HG02840 (cell line): ENCODE measurements at regions not wholly inside any gene's neighbourhood (a gene's known extent, or its start where the extent isn't known, plus 50 kb on each side); places are given as distances from the start of the nearest gene placed in this dataset.
"Not testable (repeated sequence)": the region's sequence is repeated elsewhere in the genome, so short reads cannot be mapped to it uniquely, and the experiment has no call there.

Experiments used
- ATAC-seq: cut with Tn5 transposase; IDR thresholded peaks from one replicate; pipeline ENCODE4 v1.9.1; 2021; ENCODE audit warnings: mild to moderate bottlenecking, moderate library complexity, moderate number of reproducible peaks; ENCODE audit not compliant: unreplicated experiment, low FRiP score

- peak; percentile 69 for ATAC-seq
Measured at GRCh38 chr12:47356129-47356700, 276.5 kb upstream of the AMIGO2 start.

- no peak for ATAC-seq
Measured at GRCh38 chr12:47353508-47353907, 273.7 kb upstream of the AMIGO2 start.

- no peak for ATAC-seq
Measured at GRCh38 chr12:47352067-47352466, 272.3 kb upstream of the AMIGO2 start.

DNA sequence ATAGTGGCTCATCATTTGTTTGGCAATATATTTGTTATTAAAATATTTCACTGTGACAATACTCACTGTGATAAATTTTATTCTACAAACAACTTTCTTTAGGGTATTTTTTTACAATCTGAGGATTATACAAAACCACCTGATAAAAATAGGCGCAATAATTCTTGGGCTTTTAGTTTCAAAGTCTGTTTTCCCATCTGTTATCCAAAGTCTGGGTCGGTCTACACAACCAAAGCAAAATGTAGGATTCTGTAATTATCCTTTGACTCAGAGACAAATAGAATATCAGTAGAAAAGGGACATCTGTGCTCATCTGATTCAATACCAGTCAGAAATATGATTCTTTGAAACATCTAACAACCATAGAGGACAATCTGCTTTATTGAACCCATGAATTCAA, 271.8 kb upstream of the AMIGO2 start:
- ATAC-seq = no peak

DNA sequence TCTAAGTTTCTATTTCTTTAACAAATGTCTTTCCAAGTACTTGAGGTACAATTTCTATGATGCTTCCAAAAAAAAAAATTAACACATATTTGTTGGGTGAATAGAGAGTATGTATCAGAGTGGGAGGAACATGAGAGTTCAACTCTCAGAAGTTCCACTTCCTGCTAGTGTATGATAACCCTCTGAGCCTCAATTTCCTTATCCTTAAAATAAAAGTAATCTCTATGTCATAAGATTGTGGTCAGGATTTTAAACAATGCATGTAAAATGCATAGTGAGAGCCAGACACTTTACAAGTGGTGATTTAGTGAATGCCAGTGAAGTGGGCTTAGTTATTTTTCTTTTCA, 270.3 kb upstream of the AMIGO2 start:
- ATAC-seq = no peak

DNA sequence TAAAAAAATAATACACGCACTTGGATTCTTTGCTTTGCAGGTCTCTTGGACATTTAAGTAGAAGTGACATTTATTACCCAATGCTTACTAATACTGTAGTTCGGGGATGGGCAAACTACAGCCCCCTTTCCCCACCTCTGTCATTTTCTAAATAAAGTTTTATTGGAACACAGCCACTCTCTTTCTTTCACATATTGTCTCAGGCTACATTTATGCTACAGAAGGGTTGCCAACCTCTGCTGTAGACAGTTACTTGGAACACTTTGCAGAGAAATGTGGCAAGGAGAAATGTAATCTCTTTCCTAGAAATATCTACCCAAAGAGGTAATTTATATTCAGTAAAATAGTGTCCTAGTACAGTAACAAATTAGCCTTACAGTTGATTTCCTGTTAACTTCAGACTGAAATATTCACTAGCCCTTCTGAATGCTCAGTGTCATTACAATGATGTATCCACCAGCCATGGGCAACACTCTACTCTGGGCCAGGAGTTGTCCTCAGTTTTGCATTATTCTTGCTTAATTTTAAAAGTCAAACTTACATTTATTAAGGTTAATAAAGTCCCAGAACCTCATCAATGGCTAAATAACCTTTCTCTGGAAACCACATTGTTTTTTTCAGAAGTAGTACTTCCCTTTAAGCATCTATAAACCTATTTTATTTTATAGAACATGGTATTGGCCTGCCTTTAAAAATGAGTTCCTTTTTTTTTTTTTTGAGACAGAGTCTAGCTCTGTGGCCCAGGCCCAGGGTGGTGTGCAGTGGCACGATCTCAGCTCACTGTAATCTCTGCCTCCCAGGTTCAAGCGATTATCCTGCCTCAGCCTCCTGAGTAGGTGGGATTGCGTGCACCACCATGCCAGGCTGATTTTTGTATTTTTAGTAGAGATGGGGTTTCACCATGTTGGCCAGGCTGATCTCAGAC, 269.6 kb upstream of the AMIGO2 start:
- no peak for ATAC-seq

- ATAC-seq = no peak
Measured at GRCh38 chr12:47348206-47348605, 268.4 kb upstream of the AMIGO2 start.

- ATAC-seq = no peak
Measured at GRCh38 chr12:47346251-47347019, 266.7 kb upstream of the AMIGO2 start.

GRCh38 chr12:47343684-47344567, 264.2 kb upstream of the AMIGO2 start:
- no peak for ATAC-seq

DNA sequence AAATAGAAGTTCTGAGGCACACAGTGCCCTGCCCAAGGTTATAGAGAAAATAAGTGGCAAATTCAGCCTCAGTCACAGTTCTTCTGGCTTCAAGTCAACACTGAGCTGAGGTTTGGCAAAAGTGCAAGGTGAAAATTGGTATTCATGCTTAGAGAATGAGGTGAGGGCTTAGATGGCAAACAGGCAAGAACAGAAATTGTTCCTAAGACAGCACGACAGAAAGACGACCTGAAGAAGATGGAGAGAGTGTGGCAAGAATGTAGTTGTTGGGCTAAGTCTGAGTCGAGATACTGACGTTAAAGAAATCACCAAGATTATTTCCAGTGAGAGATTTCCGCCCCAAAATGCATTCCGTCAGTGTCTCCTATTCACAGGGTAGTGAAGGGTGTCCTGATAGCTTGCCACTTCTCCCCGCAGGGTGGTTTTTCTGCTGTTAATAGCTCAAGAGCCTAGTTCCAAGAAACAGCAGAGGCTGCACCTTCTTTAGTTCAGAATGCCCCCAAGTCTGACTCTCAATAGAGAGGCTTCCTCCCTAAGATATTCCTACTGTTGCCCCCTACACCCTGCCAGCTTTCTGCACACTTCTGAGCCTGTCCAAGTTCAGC, 260.8 kb upstream of the AMIGO2 start:
- no peak for ATAC-seq

GRCh38 chr12:47337581-47337980, 257.8 kb upstream of the AMIGO2 start:
- ATAC-seq = no peak

GRCh38 chr12:47333271-47333858, 253.6 kb upstream of the AMIGO2 start:
- ATAC-seq = not testable (repeated sequence)

DNA sequence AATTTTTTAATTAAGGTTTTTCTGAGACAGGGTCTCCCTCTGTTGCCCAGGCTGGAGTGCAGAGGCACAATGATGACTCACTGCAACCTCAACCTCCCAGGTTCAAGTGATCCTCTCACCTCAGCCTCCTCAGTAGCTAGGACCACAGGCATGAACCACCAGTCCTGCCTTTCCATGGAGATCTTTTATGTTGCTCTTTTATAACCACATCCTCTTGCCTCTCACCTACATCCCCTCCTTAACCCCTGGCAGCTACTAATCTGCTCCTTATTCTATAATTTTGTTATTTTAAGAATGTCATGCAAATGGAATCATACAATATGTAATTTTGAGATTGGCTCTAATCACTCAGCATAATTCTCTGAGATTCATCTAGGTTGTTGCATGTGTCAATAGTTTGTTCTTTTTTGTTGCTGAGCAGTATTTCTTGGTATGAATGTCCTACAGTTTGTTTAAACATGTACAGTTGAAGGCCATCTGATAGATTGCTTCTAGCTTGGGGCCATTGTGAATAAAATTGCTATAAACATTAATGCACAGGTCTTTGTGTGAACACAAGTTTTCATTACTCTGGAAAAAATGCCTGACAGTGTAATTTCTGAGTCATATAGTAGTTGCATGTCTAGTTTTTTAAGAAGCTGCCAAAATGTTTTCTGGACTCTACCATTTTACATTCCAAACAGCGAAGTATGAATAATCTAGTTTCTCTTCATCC, 249.2 kb upstream of the AMIGO2 start:
- ATAC-seq = no peak

GRCh38 chr12:47326190-47326589, 246.4 kb upstream of the AMIGO2 start:
- no peak for ATAC-seq

- no peak for ATAC-seq
Measured at GRCh38 chr12:47323802-47324201, 244.0 kb upstream of the AMIGO2 start.

DNA sequence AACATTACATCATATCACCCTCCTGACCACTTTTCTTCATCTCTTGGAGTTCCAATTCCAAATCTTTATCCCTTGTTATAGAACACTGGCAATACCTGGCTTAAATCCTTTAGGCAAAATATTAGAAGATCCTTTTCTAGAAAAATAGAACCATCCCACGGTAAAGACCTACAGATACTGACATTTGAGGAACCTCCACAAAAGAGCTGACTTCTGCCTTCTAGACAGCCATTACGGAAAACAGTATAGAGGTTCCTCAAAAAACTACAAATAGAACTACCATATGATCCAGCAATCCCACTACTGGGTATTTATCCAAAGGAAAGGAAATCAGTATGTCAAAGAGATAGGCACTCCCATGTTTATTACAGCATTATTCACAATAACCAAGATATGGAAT, 241.7 kb upstream of the AMIGO2 start:
- no peak for ATAC-seq

DNA sequence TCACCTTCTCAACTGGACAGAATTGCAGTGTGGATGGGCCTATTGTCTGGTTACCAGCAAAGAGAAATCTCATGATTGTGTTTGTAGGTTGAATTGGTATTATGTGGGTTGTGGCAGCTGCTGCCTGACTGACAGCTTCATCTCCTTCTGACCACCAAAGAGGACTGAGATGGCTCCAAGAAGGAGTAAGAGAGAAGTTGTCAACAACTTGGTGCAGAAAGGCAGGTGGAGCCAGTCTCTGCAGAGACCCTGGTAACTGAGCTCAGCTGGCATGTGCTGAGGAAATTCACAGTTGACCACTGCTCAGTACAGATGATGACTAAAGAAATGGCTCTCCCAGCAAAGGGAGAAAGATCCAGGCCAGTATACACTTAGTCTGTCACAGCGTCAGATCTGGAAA, 240.0 kb upstream of the AMIGO2 start:
- no peak for ATAC-seq

GRCh38 chr12:47318963-47319362, 239.2 kb upstream of the AMIGO2 start:
- no peak for ATAC-seq
